ENCODE measurements at regions not wholly inside any gene's neighbourhood (a gene's known extent, or its start where the extent isn't known, plus 50 kb on each side); places are given as distances from the start of the nearest gene placed in this dataset.

GRCh38 chr6:43851204-43851865 is 81.3 kb downstream of the VEGFA start:
- Histone ChIP-seq H3K9ac (replicated peaks; ENCODE audit: extremely low read depth, insufficient read depth, low read length) (no peak overlapping the region), H3K36me3 (ENCODE audit: control insufficient read depth in 2 of 2, extremely low read depth in 1 of 2, insufficient read depth in 2 of 2, low read length in 2 of 2) (no peaks in the 10 kb centered on the region), H3K79me2 (ENCODE audit: control insufficient read depth, insufficient read depth, low read length) (no peaks in the 10 kb centered on the region), H3K4me2 (ENCODE audit: insufficient read depth, low read length) (no peak overlapping the region), H3K27me3 (ENCODE audit: control insufficient read depth in 2 of 2, insufficient read depth in 2 of 2, low read length in 2 of 2) (peaks cover 2 to 13% of the 10 kb centered on the region in 2 experiments), H3K4me3 (replicated peaks in 1 of 3; ENCODE audit: insufficient read depth in 1 of 3, low read depth in 1 of 3, low read length in 3 of 3) (no peak overlapping the region), H3K9me1 (replicated peaks; ENCODE audit: control insufficient read depth, extremely low read depth, insufficient read depth, low read length) (no peaks in the 10 kb centered on the region), H2AFZ (ENCODE audit: low read depth, low read length) (no peak overlapping the region), H3K27ac (ENCODE audit: insufficient read depth, low read depth, low read length) (no peak overlapping the region), H3K9me3 (replicated peaks; ENCODE audit: control insufficient read depth, insufficient read depth, low read length) (no peaks in the 10 kb centered on the region), H4K20me1 (replicated peaks; ENCODE audit: control insufficient read depth, extremely low read depth, insufficient read depth, low read length) (no peaks in the 10 kb centered on the region), H3K4me1 (ENCODE audit: control insufficient read depth, extremely low read depth, insufficient read depth, low read length) (no peaks in the 10 kb centered on the region)
- ChIA-PET CTCF (no interaction called here), POLR2A (no interaction called here)
- intact Hi-C loops (cut with micrococcal nuclease) (no loop called here), dilution Hi-C loops (cut with MboI; ENCODE audit: extremely low pct_ligation_motif_present, low sequenced_read_pairs) (no loop called here)
- no TSS peak for BruUV-seq (replicated peaks)
- no peak for FAIRE-seq
- no peak for DNase-seq (ENCODE audit: low read depth, low spot score)
- TF ChIP-seq GATA2 (IDR thresholded peaks at IDR 0.05; ENCODE audit: insufficient read depth, insufficient read length, low read depth, low read length): no peak
- TF ChIP-seq POLR2A (IDR thresholded peaks at IDR 0.05; ENCODE audit: low read depth, low read length): no peak
- no peak for TF ChIP-seq JUN (IDR thresholded peaks at IDR 0.05; ENCODE audit: borderline replicate concordance, insufficient read depth, insufficient read length, low read depth)
- TF ChIP-seq, protein P1, sequence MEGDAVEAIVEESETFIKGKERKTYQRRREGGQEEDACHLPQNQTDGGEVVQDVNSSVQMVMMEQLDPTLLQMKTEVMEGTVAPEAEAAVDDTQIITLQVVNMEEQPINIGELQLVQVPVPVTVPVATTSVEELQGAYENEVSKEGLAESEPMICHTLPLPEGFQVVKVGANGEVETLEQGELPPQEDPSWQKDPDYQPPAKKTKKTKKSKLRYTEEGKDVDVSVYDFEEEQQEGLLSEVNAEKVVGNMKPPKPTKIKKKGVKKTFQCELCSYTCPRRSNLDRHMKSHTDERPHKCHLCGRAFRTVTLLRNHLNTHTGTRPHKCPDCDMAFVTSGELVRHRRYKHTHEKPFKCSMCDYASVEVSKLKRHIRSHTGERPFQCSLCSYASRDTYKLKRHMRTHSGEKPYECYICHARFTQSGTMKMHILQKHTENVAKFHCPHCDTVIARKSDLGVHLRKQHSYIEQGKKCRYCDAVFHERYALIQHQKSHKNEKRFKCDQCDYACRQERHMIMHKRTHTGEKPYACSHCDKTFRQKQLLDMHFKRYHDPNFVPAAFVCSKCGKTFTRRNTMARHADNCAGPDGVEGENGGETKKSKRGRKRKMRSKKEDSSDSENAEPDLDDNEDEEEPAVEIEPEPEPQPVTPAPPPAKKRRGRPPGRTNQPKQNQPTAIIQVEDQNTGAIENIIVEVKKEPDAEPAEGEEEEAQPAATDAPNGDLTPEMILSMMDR (IDR thresholded peaks at IDR 0.05; ENCODE audit: extremely low read depth in 1 of 2, insufficient read depth in 1 of 2, low read depth in 1 of 2, low read length in 2 of 2): no peak
- TF ChIP-seq EZH2 (IDR thresholded peaks at IDR 0.05; ENCODE audit: borderline replicate concordance, low read depth, low read length, severe bottlenecking): no peak
- TF ChIP-seq POLR2AphosphoS5 (IDR thresholded peaks at IDR 0.05; ENCODE audit: insufficient read depth, low read depth, low read length): no peak
- TF ChIP-seq MYC (IDR thresholded peaks at IDR 0.05; ENCODE audit: low read depth, low read length): no peak
- TF ChIP-seq MAX (IDR thresholded peaks at IDR 0.05; ENCODE audit: insufficient read depth, insufficient read length): no peak
- no peak for TF ChIP-seq FOS (IDR thresholded peaks at IDR 0.05; ENCODE audit: borderline replicate concordance, insufficient read depth, low read length)

Data from endothelial cell of umbilical vein (primary cell).